ENCODE measurements at regions not wholly inside any gene's neighbourhood (a gene's known extent, or its start where the extent isn't known, plus 50 kb on each side); places are given as distances from the start of the nearest gene placed in this dataset.

DNA sequence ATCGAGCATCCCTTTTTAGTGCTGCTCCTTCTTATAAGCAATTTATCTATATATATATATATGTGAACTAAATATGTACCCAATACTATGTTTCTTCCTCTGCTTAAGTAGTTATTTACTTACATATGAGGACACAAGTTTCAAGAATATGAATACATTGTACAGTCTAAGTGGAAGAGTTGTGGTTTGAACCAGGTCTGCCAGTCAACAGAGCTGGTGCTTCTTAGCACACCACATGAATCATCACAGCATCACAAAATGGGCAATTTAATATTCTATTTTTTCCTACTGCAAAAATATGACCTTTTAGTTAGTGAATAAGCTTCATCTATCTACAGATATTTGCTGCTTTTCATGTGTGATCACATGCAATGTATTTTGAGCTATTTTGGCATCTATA, 64.4 kb upstream of the SPAG16 start:
- no peak for TF ChIP-seq EP300 (conservative IDR thresholded peaks at IDR 0.05; ENCODE audit: poor library complexity, severe bottlenecking)
- TF ChIP-seq CTCF (IDR thresholded peaks at IDR 0.05; ENCODE audit: poor library complexity, severe bottlenecking), result no peak
- TF ChIP-seq EZH2 (IDR thresholded peaks at IDR 0.05; ENCODE audit: borderline replicate concordance, insufficient read depth, low read length, poor library complexity, severe bottlenecking), result no peak
